ENCODE measurements at regions not wholly inside any gene's neighbourhood (a gene's known extent, or its start where the extent isn't known, plus 50 kb on each side); places are given as distances from the start of the nearest gene placed in this dataset.

DNA sequence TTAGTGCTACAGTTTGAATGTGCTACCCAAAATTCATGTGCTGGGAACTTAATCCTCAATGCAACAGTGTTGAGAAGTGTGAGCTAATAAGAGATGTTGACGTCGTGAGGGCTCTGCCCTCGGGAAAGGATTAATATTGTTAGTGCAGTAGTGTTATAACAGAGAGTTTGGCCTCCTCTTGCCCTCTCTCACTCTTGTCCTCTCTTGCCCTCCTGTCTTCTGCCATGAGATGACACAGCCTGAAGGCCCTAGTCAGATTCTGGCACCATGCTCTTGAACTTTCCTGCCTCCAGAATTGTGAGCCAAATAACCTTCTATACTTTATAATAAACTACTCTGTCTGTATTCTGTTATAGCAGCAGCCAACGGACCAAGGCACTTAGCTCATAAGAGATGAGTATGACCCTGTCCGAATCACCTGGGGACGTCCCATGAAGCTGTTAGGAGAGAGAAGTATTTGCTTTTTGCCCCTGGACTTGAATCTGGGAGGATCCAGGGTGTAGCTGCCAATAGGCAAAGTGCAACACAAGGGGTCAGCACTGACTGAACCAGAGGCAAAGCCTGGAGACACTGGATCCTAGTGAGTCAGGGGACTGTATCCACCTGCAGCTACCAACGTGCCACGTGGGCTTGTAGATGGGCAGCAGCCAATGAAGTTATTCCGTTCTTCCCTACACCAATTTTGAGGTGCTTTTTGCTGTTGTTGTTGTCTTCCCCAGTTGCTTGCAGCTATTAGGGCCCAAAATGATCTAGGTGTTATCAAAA lies 233.7 kb downstream of the THBS2 start:
- no peak for TF ChIP-seq POLR2A (IDR thresholded peaks at IDR 0.05; ENCODE audit: low read depth, low read length)
- no peak for TF ChIP-seq POLR2AphosphoS5 (IDR thresholded peaks at IDR 0.05; ENCODE audit: low read depth, low read length)
- TF ChIP-seq SPI1 (IDR thresholded peaks at IDR 0.05; ENCODE audit: low read depth, low read length), result no peak
- no peak for TF ChIP-seq TAF1 (IDR thresholded peaks at IDR 0.05; ENCODE audit: low read depth, low read length)
